Testis (tissue), 2 donors: ENCODE measurements at regions not wholly inside any gene's neighbourhood (a gene's known extent, or its start where the extent isn't known, plus 50 kb on each side); places are given as distances from the start of the nearest gene placed in this dataset.

Experiments
- DNase-seq: peaks from one replicate; pipeline ENCODE4 v3.0.0-alpha.2; 2019
- H3K27ac ChIP-seq, 2 donors: fragments of 200-600 bp; sonication (generic); one replicate each; pipeline ENCODE4 v1.5.1; 2019
- H3K27me3 ChIP-seq: fragments of 200-600 bp; sonication (generic); one replicate; pipeline ENCODE4 v1.5.1; 2019
- H3K36me3 ChIP-seq: fragments of 200-600 bp; sonication (generic); one replicate; pipeline ENCODE4 v1.5.1; 2017; ENCODE audit warnings: low read depth; ENCODE audit errors: missing control alignments
- H3K4me1 ChIP-seq: fragments of 200-600 bp; sonication (generic); one replicate; pipeline ENCODE4 v1.5.1; 2019
- H3K4me3 ChIP-seq, 2 donors: fragments of 200-600 bp; sonication (generic); one replicate each; pipeline ENCODE4 v1.5.1; 2017 to 2019
- H3K9me3 ChIP-seq: fragments of 200-600 bp; sonication (generic); one replicate; pipeline ENCODE4 v1.5.1; 2017
- POLR2A ChIP-seq: fragments of 450-650 bp; IDR thresholded peaks from one replicate; pipeline ENCODE4 v1.6.1; 2017; ENCODE audit warnings: antibody characterized with exemption, mild to moderate bottlenecking, moderate library complexity
- WGBS, 2 donors: methylation state at CpG; one replicate each; pipeline ENCODE4 v1.1.5; 2018; 5-methylcytosine and 5-hydroxymethylcytosine counted together
- intact Hi-C: fragments of 100-400 bp; cut with DNase I; formaldehyde crosslinking; loops from one replicate; pipeline ENCODE4 v1.15.1; 2023; ENCODE audit warnings: low total_unique reads
- TF ChIP-seq, protein P1 (sequence below), 3 experiments: fragments of 450-650 bp in 2 of 3; fragments of 200-600 bp in 1 of 3; sonication (generic) in 1 of 3; IDR thresholded peaks; one replicate each; pipeline ENCODE4 v1.5.1; 2016 to 2019; ENCODE audit warnings: antibody characterized with exemption in 3 of 3, mild to moderate bottlenecking in 2 of 3, moderate library complexity in 1 of 3

- DNase-seq, result no peak
- 95 to 97% methylated on average over 7 of the region's 7 CpGs for WGBS, 2 donors
- no peak overlapping the region for H3K27ac ChIP-seq
- intact Hi-C loops, result no loop called here
- H3K27me3 ChIP-seq, result no peaks in the 10 kb centered on the region
- no peak overlapping the region for H3K4me3 ChIP-seq
- no peaks in the 10 kb centered on the region for H3K9me3 ChIP-seq
- no peaks in the 10 kb centered on the region for H3K36me3 ChIP-seq
- no peaks in the 10 kb centered on the region for H3K4me1 ChIP-seq
- TF ChIP-seq, protein P1, sequence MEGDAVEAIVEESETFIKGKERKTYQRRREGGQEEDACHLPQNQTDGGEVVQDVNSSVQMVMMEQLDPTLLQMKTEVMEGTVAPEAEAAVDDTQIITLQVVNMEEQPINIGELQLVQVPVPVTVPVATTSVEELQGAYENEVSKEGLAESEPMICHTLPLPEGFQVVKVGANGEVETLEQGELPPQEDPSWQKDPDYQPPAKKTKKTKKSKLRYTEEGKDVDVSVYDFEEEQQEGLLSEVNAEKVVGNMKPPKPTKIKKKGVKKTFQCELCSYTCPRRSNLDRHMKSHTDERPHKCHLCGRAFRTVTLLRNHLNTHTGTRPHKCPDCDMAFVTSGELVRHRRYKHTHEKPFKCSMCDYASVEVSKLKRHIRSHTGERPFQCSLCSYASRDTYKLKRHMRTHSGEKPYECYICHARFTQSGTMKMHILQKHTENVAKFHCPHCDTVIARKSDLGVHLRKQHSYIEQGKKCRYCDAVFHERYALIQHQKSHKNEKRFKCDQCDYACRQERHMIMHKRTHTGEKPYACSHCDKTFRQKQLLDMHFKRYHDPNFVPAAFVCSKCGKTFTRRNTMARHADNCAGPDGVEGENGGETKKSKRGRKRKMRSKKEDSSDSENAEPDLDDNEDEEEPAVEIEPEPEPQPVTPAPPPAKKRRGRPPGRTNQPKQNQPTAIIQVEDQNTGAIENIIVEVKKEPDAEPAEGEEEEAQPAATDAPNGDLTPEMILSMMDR (IDR thresholded peaks at IDR 0.05), result no peak
- no peak for TF ChIP-seq POLR2A
Measured at GRCh38 chr9:80231318-80232236, 659.8 kb downstream of the TLE4 start.

GRCh38 chr9:80223897-80224296 is 652.1 kb downstream of the TLE4 start:
- Histone ChIP-seq H3K27ac (no peak overlapping the region), H3K4me3 (no peak overlapping the region), H3K27me3 (no peaks in the 10 kb centered on the region), H3K36me3 (no peaks in the 10 kb centered on the region), H3K9me3 (no peaks in the 10 kb centered on the region), H3K4me1 (no peaks in the 10 kb centered on the region)
- no peak for DNase-seq
- TF ChIP-seq, protein P1 (IDR thresholded peaks at IDR 0.05), result no peak
- TF ChIP-seq POLR2A, result no peak
- intact Hi-C loops, result no loop called here
- WGBS, 2 donors, result 100% methylated on average over 1 of the region's 1 CpG

- 90 to 94% methylated on average over 3 of the region's 3 CpGs for WGBS, 2 donors
- no peak for TF ChIP-seq POLR2A
- TF ChIP-seq, protein P1 (IDR thresholded peaks at IDR 0.05), result no peak
- intact Hi-C loops, result no loop called here
- no peaks in the 10 kb centered on the region for H3K36me3 ChIP-seq
- H3K4me1 ChIP-seq, result no peaks in the 10 kb centered on the region
- no peaks in the 10 kb centered on the region for H3K27me3 ChIP-seq
- no peaks in the 10 kb centered on the region for H3K9me3 ChIP-seq
- H3K4me3 ChIP-seq, result no peak overlapping the region
- DNase-seq, result no peak
- H3K27ac ChIP-seq, result no peak overlapping the region
Measured at GRCh38 chr9:80222466-80223169, 650.9 kb downstream of the TLE4 start.

DNA sequence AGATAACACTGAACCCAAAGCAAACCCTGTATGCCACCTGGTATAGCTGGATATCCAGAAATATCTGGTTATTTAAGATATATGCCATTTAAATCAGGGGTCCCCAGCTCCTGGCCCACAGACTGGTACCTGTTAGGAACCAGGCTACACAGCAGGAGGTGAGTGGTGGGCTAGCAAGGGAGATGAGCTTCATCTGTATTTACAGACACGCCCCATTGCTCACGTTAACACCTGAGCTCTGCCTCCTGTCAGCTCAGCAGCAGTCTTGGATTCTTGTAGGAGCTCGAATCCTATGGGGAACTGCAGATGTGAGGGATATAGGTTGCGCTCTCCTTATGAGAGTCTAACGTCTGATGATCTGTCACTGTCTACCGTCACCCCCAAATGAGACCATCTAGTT is 646.6 kb downstream of the TLE4 start:
- no peaks in the 10 kb centered on the region for H3K36me3 ChIP-seq
- no peak for DNase-seq
- H3K4me3 ChIP-seq, result no peak overlapping the region
- 86 to 87% methylated on average over 6 of the region's 6 CpGs for WGBS, 2 donors
- intact Hi-C loops, result no loop called here
- H3K27ac ChIP-seq, result no peak overlapping the region
- H3K9me3 ChIP-seq, result no peaks in the 10 kb centered on the region
- H3K4me1 ChIP-seq, result no peaks in the 10 kb centered on the region
- no peaks in the 10 kb centered on the region for H3K27me3 ChIP-seq
- no peak for TF ChIP-seq POLR2A
- TF ChIP-seq, protein P1 (IDR thresholded peaks at IDR 0.05), result no peak
